PFSK-1 (cell line): ENCODE measurements at regions not wholly inside any gene's neighbourhood (a gene's known extent, or its start where the extent isn't known, plus 50 kb on each side); places are given as distances from the start of the nearest gene placed in this dataset.

Experiments
- SIN3A ChIP-seq: IDR thresholded peaks from 2 replicates; pipeline ENCODE4 v1.6.1; 2012; ENCODE audit warnings: mild to moderate bottlenecking, low read length, moderate library complexity, borderline replicate concordance; ENCODE audit not compliant: insufficient read depth
- TAF1 ChIP-seq: IDR thresholded peaks from 2 replicates; pipeline ENCODE4 v1.6.1; 2012; ENCODE audit warnings: low read length, control low read depth, borderline replicate concordance; ENCODE audit not compliant: insufficient read depth

GRCh38 chr13:105774739-105775460 lies 760.6 kb downstream of the EFNB2 start:
- TF ChIP-seq SIN3A (no peak), TAF1 (no peak)
